Astrocyte (in vitro differentiated cells and primary cell): ENCODE measurements at regions not wholly inside any gene's neighbourhood (a gene's known extent, or its start where the extent isn't known, plus 50 kb on each side); places are given as distances from the start of the nearest gene placed in this dataset.

ENCODE experiments used
- EZH2 ChIP-seq: IDR thresholded peaks from 2 replicates; pipeline ENCODE4 v1.6.1; 2012; ENCODE audit warnings: mild to moderate bottlenecking, low read length, inconsistent platforms; ENCODE audit not compliant: insufficient read depth
- TF ChIP-seq, protein P1 (sequence below): IDR thresholded peaks from 2 replicates; pipeline ENCODE4 v1.5.1; 2011; ENCODE audit warnings: low read depth, mild to moderate bottlenecking, inconsistent platforms, low read length, moderate library complexity; ENCODE audit not compliant: insufficient read depth

DNA sequence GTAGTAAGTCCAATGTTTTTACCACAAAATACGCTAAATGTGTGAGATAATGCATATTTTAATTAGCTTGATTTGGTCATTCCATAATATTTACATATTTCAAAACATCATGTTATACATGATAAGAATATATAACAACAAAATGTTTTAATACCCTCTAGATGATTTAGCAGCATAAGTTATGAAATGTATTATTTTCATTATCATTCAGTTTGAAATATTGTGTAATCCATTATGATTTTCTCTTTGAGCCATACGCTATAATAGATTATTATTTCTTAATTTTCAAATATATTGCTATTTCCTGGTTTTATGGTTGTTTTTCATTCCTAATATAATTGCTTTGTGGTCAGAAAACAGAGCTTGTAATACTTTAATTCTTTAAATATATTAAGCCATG is 163.3 kb upstream of the KCNQ5 start:
- TF ChIP-seq, protein P1, sequence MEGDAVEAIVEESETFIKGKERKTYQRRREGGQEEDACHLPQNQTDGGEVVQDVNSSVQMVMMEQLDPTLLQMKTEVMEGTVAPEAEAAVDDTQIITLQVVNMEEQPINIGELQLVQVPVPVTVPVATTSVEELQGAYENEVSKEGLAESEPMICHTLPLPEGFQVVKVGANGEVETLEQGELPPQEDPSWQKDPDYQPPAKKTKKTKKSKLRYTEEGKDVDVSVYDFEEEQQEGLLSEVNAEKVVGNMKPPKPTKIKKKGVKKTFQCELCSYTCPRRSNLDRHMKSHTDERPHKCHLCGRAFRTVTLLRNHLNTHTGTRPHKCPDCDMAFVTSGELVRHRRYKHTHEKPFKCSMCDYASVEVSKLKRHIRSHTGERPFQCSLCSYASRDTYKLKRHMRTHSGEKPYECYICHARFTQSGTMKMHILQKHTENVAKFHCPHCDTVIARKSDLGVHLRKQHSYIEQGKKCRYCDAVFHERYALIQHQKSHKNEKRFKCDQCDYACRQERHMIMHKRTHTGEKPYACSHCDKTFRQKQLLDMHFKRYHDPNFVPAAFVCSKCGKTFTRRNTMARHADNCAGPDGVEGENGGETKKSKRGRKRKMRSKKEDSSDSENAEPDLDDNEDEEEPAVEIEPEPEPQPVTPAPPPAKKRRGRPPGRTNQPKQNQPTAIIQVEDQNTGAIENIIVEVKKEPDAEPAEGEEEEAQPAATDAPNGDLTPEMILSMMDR: no peak
- TF ChIP-seq EZH2: no peak
